GM12878 (cell line): ENCODE measurements at regions not wholly inside any gene's neighbourhood (a gene's known extent, or its start where the extent isn't known, plus 50 kb on each side); places are given as distances from the start of the nearest gene placed in this dataset.

Source experiments
- ATAC-seq: fragments of 200-7000 bp; cut with Tn5 transposase; 3 replicates; pipeline ENCODE4 v1.9.1; 2020; ENCODE audit warnings: mild to moderate bottlenecking, moderate library complexity
- BruUV-seq: library from RNA; stranded (reverse); fragments of 400-500 nt; replicated peaks from 2 replicates; lab custom pipeline; 2021; lab: Mats Ljungman, UMichigan
- CTCF ChIA-PET: fragments of 300-600 bp; sonication (Branson Sonifier 250); formaldehyde crosslinking; extraction: SDS; loops from one replicate; lab custom pipeline; 2021; ENCODE audit warnings: inconsistent platforms; lab: Yijun Ruan, JAX
- POLR2A ChIA-PET: fragments of 350-600 bp; formaldehyde crosslinking; extraction: SDS; loops from one replicate; lab custom pipeline; 2021; ENCODE audit warnings: inconsistent platforms; lab: Charles Lee
- RAD21 ChIA-PET: fragments of 300-600 bp; sonication (Branson Sonifier 250); formaldehyde crosslinking; loops from one replicate; lab custom pipeline; 2023; ENCODE audit warnings: antibody characterized with exemption; ENCODE audit not compliant: unreplicated experiment; lab: Charles Lee
- SMC1A ChIA-PET: fragments of 300-600 bp; sonication (Branson Sonifier 250); formaldehyde crosslinking; loops from one replicate; lab custom pipeline; 2023; ENCODE audit not compliant: unreplicated experiment, uncharacterized antibody; lab: Charles Lee
- DNase-seq: peaks from one replicate; pipeline ENCODE4 v3.0.0-alpha.2; 2011; ENCODE audit warnings: low read depth, low spot score
- FAIRE-seq: peaks from 3 replicates; lab custom pipeline; 2011; peaks lifted over from hg19 to GRCh38; lab: Jason Lieb, UNC
- H2AFZ ChIP-seq: 2 replicates; pipeline ENCODE4 v1.6.0; 2011; ENCODE audit warnings: low read depth, low read length, control low read depth; ENCODE audit not compliant: control insufficient read depth
- H3K27ac ChIP-seq: 2 replicates; pipeline ENCODE4 v1.5.1; 2011; ENCODE audit warnings: control low read depth; ENCODE audit not compliant: control insufficient read depth, insufficient read depth
- H3K27me3 ChIP-seq, 2 experiments: replicated peaks in 1 of 2; 2 replicates each; pipeline versions ENCODE4 v1.6.0 to v1.6.1; 2011; ENCODE audit warnings: low read length in 1 of 2; ENCODE audit not compliant: control insufficient read depth in 2 of 2, insufficient read depth in 2 of 2
- H3K36me3 ChIP-seq, 2 experiments: 2 replicates each; pipeline ENCODE4 v1.5.1; 2011; ENCODE audit warnings: low read length in 1 of 2; ENCODE audit not compliant: control insufficient read depth in 2 of 2, insufficient read depth in 2 of 2
- H3K4me1 ChIP-seq: 2 replicates; pipeline ENCODE4 v1.6.1; 2011; ENCODE audit warnings: mild to moderate bottlenecking, low read length, moderate library complexity, mixed read lengths; ENCODE audit not compliant: control insufficient read depth, insufficient read depth
- H3K4me2 ChIP-seq: 2 replicates; pipeline ENCODE4 v1.6.0; 2011; ENCODE audit warnings: control low read depth; ENCODE audit not compliant: control insufficient read depth, insufficient read depth
- H3K4me3 ChIP-seq: fragments of 200-600 bp; sonication (generic); 2 replicates; pipeline ENCODE4 v1.5.1; 2016
- H3K79me2 ChIP-seq: 2 replicates; pipeline ENCODE4 v1.6.0; 2011; ENCODE audit warnings: low read length; ENCODE audit not compliant: control insufficient read depth, insufficient read depth
- H3K9ac ChIP-seq: 2 replicates; pipeline ENCODE4 v1.8.0; 2011; ENCODE audit warnings: low read length, control low read depth, mixed read lengths; ENCODE audit not compliant: control insufficient read depth, insufficient read depth
- H3K9me3 ChIP-seq: replicated peaks from 3 replicates; pipeline ENCODE4 v1.5.1; 2011; ENCODE audit warnings: mild to moderate bottlenecking, low read length; ENCODE audit not compliant: control insufficient read depth, insufficient read depth
- H4K20me1 ChIP-seq: 2 replicates; pipeline ENCODE4 v1.6.0; 2011; ENCODE audit not compliant: control insufficient read depth, insufficient read depth
- CTCF ChIP-seq, 3 experiments: IDR thresholded peaks in 2 of 3; conservative IDR thresholded peaks in 1 of 3; 2 replicates each; pipeline ENCODE4 v1.5.1; 2011; ENCODE audit warnings: low read depth in 3 of 3, low read length in 3 of 3, mild to moderate bottlenecking in 3 of 3, control low read depth in 2 of 3, moderate library complexity in 2 of 3, inconsistent platforms in 1 of 3, mixed read lengths in 1 of 3; ENCODE audit not compliant: control insufficient read depth in 2 of 3, insufficient read depth in 1 of 3; ENCODE audit errors: extremely low read depth in 1 of 3
- DPF2 ChIP-seq: fragments of 450-650 bp; IDR thresholded peaks from 2 replicates; pipeline ENCODE4 v1.6.1; 2017; ENCODE audit warnings: mild to moderate bottlenecking
- HDAC2 ChIP-seq: fragments of 200-600 bp; sonication (generic); IDR thresholded peaks from 2 replicates; pipeline ENCODE4 v1.6.1; 2017
- IRF4 ChIP-seq: IDR thresholded peaks from 2 replicates; pipeline ENCODE4 v1.6.1; 2011; ENCODE audit warnings: low read depth, low read length
- KAT2A ChIP-seq: conservative IDR thresholded peaks from 2 replicates; pipeline ENCODE4 v1.6.1; 2011; ENCODE audit warnings: low read depth, low read length; ENCODE audit not compliant: control insufficient read depth
- MAX ChIP-seq: IDR thresholded peaks from 2 replicates; pipeline ENCODE4 v1.6.1; 2012; ENCODE audit warnings: low read depth, low read length, improper control_type of control experiment
- MEF2A ChIP-seq: IDR thresholded peaks from 2 replicates; pipeline ENCODE4 v1.6.1; 2011; ENCODE audit warnings: low read depth, mild to moderate bottlenecking, low read length, moderate library complexity; ENCODE audit not compliant: insufficient read depth
- RUNX3 ChIP-seq: IDR thresholded peaks from 2 replicates; pipeline ENCODE4 v1.6.1; 2012; ENCODE audit warnings: low read length, inconsistent platforms
- TAF1 ChIP-seq: IDR thresholded peaks from 2 replicates; pipeline ENCODE4 v1.6.1; 2011; ENCODE audit warnings: mild to moderate bottlenecking, low read depth, low read length, borderline replicate concordance
- ZBTB33 ChIP-seq: fragments of 450-650 bp; IDR thresholded peaks from 2 replicates; pipeline ENCODE4 v1.6.1; 2017; ENCODE audit warnings: mild to moderate bottlenecking
- ZNF592 ChIP-seq: fragments of 450-650 bp; IDR thresholded peaks from 2 replicates; pipeline ENCODE4 v1.6.1; 2017; ENCODE audit warnings: mild to moderate bottlenecking, moderate library complexity
- ZZZ3 ChIP-seq: IDR thresholded peaks from 2 replicates; pipeline ENCODE4 v1.6.1; 2011; ENCODE audit warnings: low read depth; ENCODE audit not compliant: control insufficient read depth, insufficient read length
- WGBS: methylation state at CpG from one replicate; pipeline ENCODE4 v1.1.6; 2016; ENCODE audit warnings: low lambda C conversion rate; ENCODE audit not compliant: insufficient replicate concordance, insufficient coverage; ENCODE audit errors: missing lambda C conversion rate; 5-methylcytosine and 5-hydroxymethylcytosine counted together
- in situ Hi-C: fragments of 300-500 bp; cut with MboI; formaldehyde crosslinking; loops from 9 replicates; pipeline ENCODE4 v1.14.3; 2018; ENCODE audit warnings: mixed read lengths
- intact Hi-C: fragments of 100-400 bp; cut with micrococcal nuclease; formaldehyde crosslinking; loops from one replicate; pipeline ENCODE4 v1.14.2; 2022; ENCODE audit not compliant: unreplicated experiment

- CTCF ChIA-PET = no interaction called here
- no peaks in the 10 kb centered on the region for H3K36me3 ChIP-seq
- no peaks in the 10 kb centered on the region for H4K20me1 ChIP-seq
- DNase-seq (no peak), ATAC-seq (no peak), FAIRE-seq (no peak)
- intact Hi-C loops = no loop called here
- SMC1A ChIA-PET = no interaction called here
- in situ Hi-C loops = no loop called here
- BruUV-seq = no TSS peak
- 2% methylated on average over 2 of the region's 2 CpGs for WGBS
- no peak overlapping the region for H2AFZ ChIP-seq
- no peaks in the 10 kb centered on the region for H3K79me2 ChIP-seq
- H3K27me3 ChIP-seq = no peaks in the 10 kb centered on the region
- no peak overlapping the region for H3K27ac ChIP-seq
- RAD21 ChIA-PET = no interaction called here
- no peak overlapping the region for H3K9ac ChIP-seq
- no peak overlapping the region for H3K4me3 ChIP-seq
- H3K9me3 ChIP-seq = no peaks in the 10 kb centered on the region
- POLR2A ChIA-PET = no interaction called here
- no peak overlapping the region for H3K4me2 ChIP-seq
- H3K4me1 ChIP-seq = no peaks in the 10 kb centered on the region
- TF ChIP-seq HDAC2 (no peak), MEF2A (no peak), ZNF592 (no peak), IRF4 (no peak), RUNX3 (no peak), MAX (no peak), TAF1 (no peak), CTCF (IDR thresholded peaks at IDR 0.05 in 2 of 3, conservative IDR thresholded peaks at IDR 0.05 in 1 of 3; ENCODE audit: control insufficient read depth in 2 of 3, extremely low read depth in 1 of 3, insufficient read depth in 1 of 3, low read depth in 3 of 3, low read length in 3 of 3) (no peak), KAT2A (no peak), DPF2 (no peak), ZBTB33 (no peak), ZZZ3 (no peak)
Observed at GRCh38 chr5:120769312-120769872, 305.3 kb downstream of the PRR16 start.
